GM18951 (cell line): ENCODE measurements at regions not wholly inside any gene's neighbourhood (a gene's known extent, or its start where the extent isn't known, plus 50 kb on each side); places are given as distances from the start of the nearest gene placed in this dataset.

ENCODE experiments used
- POLR2A ChIP-seq: IDR thresholded peaks from 4 replicates; pipeline ENCODE4 v1.6.1; 2011; ENCODE audit warnings: mild to moderate bottlenecking; ENCODE audit not compliant: insufficient read length, insufficient read depth; ENCODE audit errors: extremely low read depth
- in situ Hi-C: fragments of 300-500 bp; cut with MboI; formaldehyde crosslinking; loops from one replicate; pipeline ENCODE4 v1.12.0; 2022; ENCODE audit warnings: low sequenced_read_pairs, mixed read lengths, inconsistent platforms; ENCODE audit not compliant: unreplicated experiment

- TF ChIP-seq POLR2A, result no peak
- in situ Hi-C loops, result no loop called here
These were observed 114.5 kb upstream of the ACSL4 start for GRCh38 chrX:109847257-109848187.

GRCh38 chrX:109848461-109849050 lies 115.5 kb upstream of the ACSL4 start:
- in situ Hi-C loops, result no loop called here
- no peak for TF ChIP-seq POLR2A

DNA sequence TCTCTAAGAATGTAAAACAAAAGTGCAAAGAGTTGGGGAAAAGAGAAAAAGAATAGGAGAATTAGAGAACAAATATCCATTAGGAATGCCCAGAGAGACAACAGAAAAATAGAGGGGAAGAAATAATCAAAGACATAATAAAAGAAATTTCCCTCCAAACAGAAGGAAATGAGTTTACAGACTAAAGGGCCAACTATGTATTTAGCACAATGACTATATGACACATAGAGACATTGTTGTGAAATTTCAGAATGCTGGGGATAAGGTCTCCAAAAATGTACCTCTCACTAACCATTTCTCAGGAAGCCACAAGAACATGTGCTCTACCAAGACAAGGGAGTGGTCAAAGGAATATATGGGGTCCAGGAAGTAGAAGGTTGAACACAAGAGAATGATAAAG lies 121.0 kb upstream of the ACSL4 start:
- no peak for TF ChIP-seq POLR2A
- in situ Hi-C loops, result no loop called here

DNA sequence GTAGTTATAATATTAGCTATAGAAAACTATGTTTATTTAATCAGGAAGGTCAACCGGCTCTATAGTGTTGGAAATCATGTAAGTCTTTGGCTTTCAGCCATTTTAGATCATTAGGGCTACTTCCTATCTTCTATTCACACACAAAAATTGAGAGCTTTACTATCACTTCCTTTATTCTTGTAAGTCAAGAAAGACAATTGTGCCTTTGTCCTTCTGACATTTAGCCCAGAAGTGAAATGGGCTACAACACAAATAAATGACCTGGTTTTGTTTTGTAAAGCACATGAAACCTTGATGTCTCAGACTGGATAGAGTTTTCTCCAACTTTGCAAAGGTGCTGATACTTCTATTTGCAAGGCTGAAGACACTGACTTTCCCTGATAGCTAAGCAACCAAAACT lies 122.4 kb upstream of the ACSL4 start:
- TF ChIP-seq POLR2A, result no peak
- in situ Hi-C loops, result loop anchor here (5.0 kb wide), 1 partner anchor 138 kb away; no protein-coding TSS in a partner anchor

DNA sequence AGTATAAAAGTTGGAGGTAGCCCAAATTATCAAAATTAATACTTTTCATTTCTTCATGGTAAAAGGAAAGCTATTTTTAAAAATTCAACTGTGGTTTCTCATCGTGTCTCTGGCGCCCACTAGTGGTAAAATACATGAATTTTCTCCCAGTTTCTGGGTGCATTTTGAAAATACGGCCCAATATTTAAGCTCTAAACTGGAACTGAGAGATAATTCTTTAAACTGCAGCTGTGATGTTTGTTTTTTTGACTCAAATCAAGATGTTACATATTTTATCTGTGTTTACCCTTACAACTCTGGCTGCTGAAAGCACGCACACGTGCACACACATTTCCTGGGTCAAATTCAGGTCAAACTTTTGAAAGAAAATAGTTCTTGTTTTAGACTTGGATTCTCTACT lies 123.9 kb upstream of the ACSL4 start:
- TF ChIP-seq POLR2A, result no peak
- in situ Hi-C loops, result loop anchor here (5.0 kb wide), 1 partner anchor 140 kb away; no protein-coding TSS in a partner anchor

DNA sequence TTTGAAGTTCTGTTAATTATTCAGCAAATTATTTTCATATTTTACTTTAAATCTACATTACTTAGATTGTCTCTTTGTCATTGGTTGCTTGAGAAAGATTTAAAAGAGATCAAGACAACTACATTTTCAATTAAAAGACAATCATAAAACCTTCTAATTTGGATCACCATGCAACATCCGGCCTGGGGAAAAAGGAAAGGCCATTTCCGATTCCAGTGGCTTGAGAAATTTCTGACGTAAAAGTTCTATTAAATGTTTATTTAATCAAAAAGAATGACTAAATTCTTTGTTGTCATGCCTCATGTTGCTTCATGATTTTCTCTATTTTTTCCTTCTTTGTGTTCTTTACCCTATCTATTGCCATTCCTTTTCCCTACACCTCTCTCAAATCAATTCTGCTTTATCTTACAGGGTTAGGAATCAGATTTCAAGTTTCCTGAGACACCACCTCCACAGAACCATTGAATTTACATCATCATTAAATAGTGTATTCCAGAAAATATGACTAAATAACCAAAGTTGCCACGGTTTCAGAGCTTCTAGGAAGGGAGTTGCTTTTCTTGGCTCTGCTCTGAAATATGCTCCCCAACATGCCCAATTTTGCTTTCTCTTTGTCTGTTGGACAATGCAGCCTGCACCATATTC lies 124.6 kb upstream of the ACSL4 start:
- in situ Hi-C loops, result loop anchor here (5.0 kb wide), 1 partner anchor 140 kb away; no protein-coding TSS in a partner anchor
- no peak for TF ChIP-seq POLR2A

GRCh38 chrX:109858602-109859341 lies 125.7 kb upstream of the ACSL4 start:
- in situ Hi-C loops, result loop anchor here (5.0 kb wide), 1 partner anchor 141 kb away; no protein-coding TSS in a partner anchor
- no peak for TF ChIP-seq POLR2A

DNA sequence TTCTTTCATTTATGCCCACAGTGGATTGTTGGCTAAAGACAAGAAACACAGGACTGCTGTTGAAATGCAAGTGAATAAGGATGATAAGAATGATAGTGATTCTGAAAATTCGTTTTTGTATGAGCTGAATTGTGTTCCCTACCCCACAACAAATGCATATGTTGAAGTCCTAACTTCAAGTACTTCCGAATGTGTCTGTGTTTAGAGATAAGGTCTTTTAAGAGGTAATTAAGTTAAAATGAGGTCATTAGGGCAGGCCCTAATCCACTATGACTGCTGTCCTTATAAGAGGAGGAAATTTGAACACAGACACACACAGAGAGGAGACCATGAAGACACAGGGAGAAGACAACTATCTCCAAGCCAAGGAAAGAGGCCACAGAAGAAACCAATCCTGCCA lies 126.6 kb upstream of the ACSL4 start:
- in situ Hi-C loops, result loop anchor here (5.0 kb wide), 1 partner anchor 142 kb away; no protein-coding TSS in a partner anchor
- no peak for TF ChIP-seq POLR2A

DNA sequence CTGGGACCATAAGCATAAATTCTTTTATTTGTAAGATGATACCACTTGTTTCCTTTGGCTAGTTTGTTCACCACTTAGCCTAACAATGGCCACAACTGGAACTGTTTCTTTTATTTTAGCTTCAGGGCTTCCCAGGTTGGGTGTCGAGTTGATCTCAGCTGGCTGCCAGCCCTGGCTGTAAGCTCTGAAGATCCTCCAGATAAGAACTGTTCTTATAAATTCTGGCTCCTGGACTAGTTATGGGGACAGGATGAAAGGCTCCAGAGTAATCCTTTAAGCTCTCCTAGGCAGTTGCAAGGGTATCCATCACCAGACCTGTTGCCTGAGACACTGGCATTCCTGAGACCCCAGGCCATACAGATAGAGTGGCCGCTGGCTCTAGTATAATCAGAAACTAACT lies 129.4 kb upstream of the ACSL4 start:
- in situ Hi-C loops, result no loop called here

DNA sequence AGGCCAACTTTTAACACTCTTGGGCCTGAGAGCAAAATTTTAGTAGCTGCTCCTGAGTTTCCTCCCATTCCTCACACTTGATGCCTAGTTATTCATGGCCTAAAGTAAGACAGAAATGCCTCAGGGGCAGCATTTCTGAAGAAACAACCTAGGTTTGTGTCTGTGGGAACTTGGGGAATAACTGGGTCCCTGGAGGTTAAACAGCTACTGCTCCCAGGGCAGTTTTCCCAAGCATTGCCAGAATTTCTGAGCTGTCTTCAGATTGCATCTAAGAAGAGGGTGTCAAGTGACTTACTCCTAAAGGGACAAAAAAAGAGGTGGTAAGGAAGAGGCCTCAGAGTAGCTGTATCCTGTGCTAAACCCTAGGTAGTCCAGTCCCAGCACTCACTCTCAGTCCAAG lies 130.8 kb upstream of the ACSL4 start:
- no peak for TF ChIP-seq POLR2A
- in situ Hi-C loops, result no loop called here

More for the DNA sequence above, 129.4 kb upstream of the ACSL4 start:
- TF ChIP-seq POLR2A, result no peak

DNA sequence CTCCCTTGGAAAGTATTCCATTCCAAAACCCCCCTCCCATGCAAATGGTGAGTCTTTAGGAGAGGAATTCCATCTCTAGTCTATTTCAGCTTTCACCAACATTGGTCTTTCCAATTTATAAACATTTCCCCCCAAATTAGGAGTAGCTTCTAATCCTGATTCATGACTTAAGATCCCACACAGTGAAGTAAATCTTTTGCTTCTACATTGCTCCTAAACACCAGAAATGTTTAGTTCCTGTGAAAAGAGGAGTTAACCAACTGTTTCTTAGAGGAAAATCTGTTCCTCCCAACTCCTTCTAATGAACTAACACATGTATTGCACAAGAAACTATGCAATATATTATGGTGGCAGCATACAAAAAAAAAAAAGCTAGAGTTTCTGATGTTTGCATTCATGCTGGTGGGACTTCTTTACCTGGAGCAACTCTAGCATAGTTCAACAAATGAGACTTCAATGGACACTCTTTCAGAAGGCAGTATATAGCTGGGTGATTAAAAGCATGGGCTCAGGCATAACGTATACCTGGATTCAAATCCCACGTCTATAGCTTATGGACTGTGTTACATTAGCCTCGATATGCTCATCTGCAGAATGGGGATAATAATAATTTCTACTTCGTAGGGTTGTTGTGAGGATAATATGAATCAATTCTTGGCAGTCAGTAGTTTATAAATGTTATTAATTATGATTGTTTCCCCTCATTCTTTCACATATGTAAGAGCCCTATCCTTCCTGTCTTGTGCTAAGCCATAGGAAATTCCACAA lies 131.6 kb upstream of the TMEM164 start:
- in situ Hi-C loops, result no loop called here
- no peak for TF ChIP-seq POLR2A
